Ishikawa (cell line): ENCODE measurements at regions not wholly inside any gene's neighbourhood (a gene's known extent, or its start where the extent isn't known, plus 50 kb on each side); places are given as distances from the start of the nearest gene placed in this dataset.

Experiments used
- CEBPB ChIP-seq: IDR thresholded peaks from 2 replicates; pipeline ENCODE4 v1.6.1; 2012
- CREB1 ChIP-seq: IDR thresholded peaks from 2 replicates; pipeline ENCODE4 v1.6.1; 2012; ENCODE audit warnings: low read depth
- EGR1 ChIP-seq: IDR thresholded peaks from 2 replicates; pipeline ENCODE4 v1.6.1; 2012
- EP300 ChIP-seq: IDR thresholded peaks from 2 replicates; pipeline ENCODE4 v1.6.1; 2012; ENCODE audit warnings: borderline replicate concordance
- FOXM1 ChIP-seq: IDR thresholded peaks from 2 replicates; pipeline ENCODE4 v1.6.1; 2012; ENCODE audit warnings: low read depth, borderline replicate concordance
- NFIC ChIP-seq: IDR thresholded peaks from 2 replicates; pipeline ENCODE4 v1.6.1; 2012
- RAD21 ChIP-seq: IDR thresholded peaks from 2 replicates; pipeline ENCODE4 v1.6.1; 2012; ENCODE audit warnings: low read depth
- REST ChIP-seq: IDR thresholded peaks from 2 replicates; pipeline ENCODE4 v1.6.1; 2012; ENCODE audit warnings: low read depth, mild to moderate bottlenecking
- TAF1 ChIP-seq: IDR thresholded peaks from 2 replicates; pipeline ENCODE4 v1.6.1; 2012; ENCODE audit warnings: low read depth, mild to moderate bottlenecking
- TCF12 ChIP-seq: IDR thresholded peaks from 2 replicates; pipeline ENCODE4 v1.6.1; 2012; ENCODE audit warnings: low read depth
- TEAD4 ChIP-seq: IDR thresholded peaks from 2 replicates; pipeline ENCODE4 v1.6.1; 2012
- USF1 ChIP-seq: IDR thresholded peaks from 2 replicates; pipeline ENCODE4 v1.6.1; 2012
- YY1 ChIP-seq: IDR thresholded peaks from 2 replicates; pipeline ENCODE4 v1.6.1; 2012; ENCODE audit warnings: low read depth
- ZBTB7A ChIP-seq: IDR thresholded peaks from 2 replicates; pipeline ENCODE4 v1.6.1; 2012; ENCODE audit warnings: low read depth
- TF ChIP-seq, protein P1 (sequence below): IDR thresholded peaks from 2 replicates; pipeline ENCODE4 v1.6.1; 2012

DNA sequence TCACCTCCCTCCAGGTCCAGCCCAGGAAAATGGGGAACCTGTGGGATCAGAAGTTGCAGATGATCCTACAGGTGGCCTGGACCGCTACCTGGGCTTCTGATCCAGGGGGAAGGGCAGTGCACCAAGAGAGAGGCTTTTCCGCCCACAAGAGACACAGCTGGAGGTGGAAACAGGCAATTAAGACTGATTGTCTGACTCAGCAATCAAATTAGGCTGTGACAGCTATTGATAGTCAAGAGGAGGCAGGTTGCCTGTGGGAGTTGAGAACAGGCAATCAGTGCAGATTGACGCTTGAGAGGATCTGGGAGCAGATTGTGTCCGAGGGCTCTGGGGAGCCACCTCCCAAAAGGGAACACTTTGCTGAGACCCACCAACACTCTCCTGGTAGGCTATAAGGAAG is 71.1 kb upstream of the SLC44A1 start:
- TF ChIP-seq, protein P1, sequence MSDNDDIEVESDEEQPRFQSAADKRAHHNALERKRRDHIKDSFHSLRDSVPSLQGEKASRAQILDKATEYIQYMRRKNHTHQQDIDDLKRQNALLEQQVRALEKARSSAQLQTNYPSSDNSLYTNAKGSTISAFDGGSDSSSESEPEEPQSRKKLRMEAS, result no peak
- TF ChIP-seq YY1 (no peak), TAF1 (no peak), EGR1 (no peak), TCF12 (no peak), FOXM1 (no peak), NFIC (no peak), TEAD4 (no peak)

- TF ChIP-seq RAD21, result no peak
- TF ChIP-seq NFIC, result no peak
- TF ChIP-seq REST, result no peak
- TF ChIP-seq USF1, result no peak
- no peak for TF ChIP-seq TCF12
- TF ChIP-seq ZBTB7A, result no peak
- TF ChIP-seq, protein P1, result no peak
- TF ChIP-seq FOXM1, result no peak
Measured at GRCh38 chr9:105173826-105174225, 70.6 kb upstream of the SLC44A1 start.

- TF ChIP-seq EGR1 (no peak), USF1 (no peak), CEBPB (no peak), FOXM1 (no peak)
Measured at GRCh38 chr9:105176194-105176593, 68.3 kb upstream of the SLC44A1 start.

DNA sequence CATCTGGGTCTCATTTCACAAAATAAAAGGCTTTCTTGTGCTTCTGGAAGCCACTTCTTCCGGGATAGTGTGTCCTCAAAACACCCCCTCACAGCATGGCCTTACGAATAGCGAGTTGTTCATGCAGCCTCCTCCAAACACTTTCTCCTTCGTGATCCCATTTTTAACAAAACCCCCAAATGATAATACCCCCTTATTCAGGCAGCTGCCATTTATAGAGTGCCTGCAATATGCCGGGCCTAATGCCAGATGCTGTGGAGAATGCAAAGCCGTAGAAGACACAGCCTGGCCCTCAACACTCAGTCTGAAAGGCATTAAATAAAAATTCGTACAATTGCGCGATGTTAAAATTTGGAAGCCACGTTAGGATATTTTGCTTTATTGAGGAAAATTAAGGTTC is 66.4 kb upstream of the SLC44A1 start:
- no peak for TF ChIP-seq RAD21
- no peak for TF ChIP-seq TCF12
- TF ChIP-seq EGR1, result no peak

- TF ChIP-seq ZBTB7A (no peak), REST (no peak), CEBPB (no peak), TAF1 (no peak), EP300 (no peak)
- TF ChIP-seq, protein P1, result no peak
Measured at GRCh38 chr9:105187781-105188180, 56.7 kb upstream of the SLC44A1 start.

DNA sequence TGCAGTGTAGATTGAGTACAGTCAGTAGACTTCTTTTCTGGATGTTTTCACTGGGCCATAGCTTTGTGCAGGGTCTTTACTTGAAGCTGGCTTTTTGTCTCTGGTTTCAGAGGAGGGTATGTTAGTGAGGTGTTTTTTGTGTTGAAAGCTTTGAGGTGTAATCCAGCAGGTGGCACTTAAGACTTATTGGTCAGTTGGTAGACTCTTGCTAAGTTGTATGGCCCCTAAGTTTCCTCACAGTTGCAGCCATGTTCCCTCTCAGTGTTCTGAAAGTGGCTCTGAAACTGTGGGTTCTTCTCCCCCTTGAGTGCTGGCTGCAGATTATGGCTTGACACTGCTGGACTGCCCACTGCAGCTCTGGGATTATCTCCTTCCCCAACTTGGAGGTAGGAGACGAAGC is 55.7 kb upstream of the SLC44A1 start:
- peak; percentile 34 for TF ChIP-seq RAD21
- TF ChIP-seq NFIC, result no peak

DNA sequence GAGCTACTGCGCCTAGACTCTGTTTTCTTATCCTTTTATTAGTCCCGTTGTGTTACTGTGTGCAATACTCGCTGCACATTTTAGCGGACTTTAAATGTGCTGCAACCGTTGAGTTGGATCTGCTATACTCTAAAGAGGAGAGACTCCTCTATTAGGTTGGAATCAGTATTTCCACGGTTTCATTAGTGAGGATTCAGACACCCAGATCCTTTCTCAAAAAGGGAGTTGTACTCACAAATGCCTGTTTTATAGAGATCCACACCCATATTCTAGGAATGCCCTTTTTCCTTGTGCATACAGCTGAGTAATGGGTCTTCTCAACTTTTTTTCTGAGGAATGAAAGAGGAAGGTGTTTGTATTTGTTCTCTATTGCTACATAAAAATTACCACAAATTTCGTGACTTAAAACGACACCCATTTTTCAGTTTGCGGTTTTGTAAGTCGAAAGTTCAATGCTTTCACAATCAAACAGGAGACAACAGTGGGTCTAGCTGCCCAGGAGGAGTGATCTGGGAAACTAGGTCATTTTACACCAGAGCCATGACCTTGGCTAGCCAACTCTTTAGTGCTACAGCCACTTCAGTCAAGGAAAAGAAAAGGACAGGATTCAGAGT is 52.8 kb upstream of the SLC44A1 start:
- TF ChIP-seq YY1 (no peak), RAD21 (no peak), FOXM1 (no peak), CREB1 (no peak), CEBPB (no peak), REST (no peak), NFIC (no peak), TAF1 (no peak), USF1 (no peak)
